ENCODE measurements at regions not wholly inside any gene's neighbourhood (a gene's known extent, or its start where the extent isn't known, plus 50 kb on each side); places are given as distances from the start of the nearest gene placed in this dataset.

GRCh38 chr3:14007006-14007405 lies 117.7 kb downstream of the CHCHD4 start:
- POLR2A ChIA-PET: no interaction called here
- H4K20me1 ChIP-seq (replicated peaks; ENCODE audit: control insufficient read depth, extremely low read depth, insufficient read depth, low read length): no peaks in the 10 kb centered on the region
- no peaks in the 10 kb centered on the region for H3K9me1 ChIP-seq (replicated peaks; ENCODE audit: control insufficient read depth, extremely low read depth, insufficient read depth, low read length)
- DNase-seq (ENCODE audit: low read depth, low spot score) (no peak), FAIRE-seq (no peak)
- H3K79me2 ChIP-seq (ENCODE audit: control insufficient read depth, insufficient read depth, low read length): no peaks in the 10 kb centered on the region
- TF ChIP-seq CTCF (IDR thresholded peaks at IDR 0.05; ENCODE audit: extremely low read depth in 1 of 2, insufficient read depth in 1 of 2, low read depth in 1 of 2, low read length in 2 of 2) (no peak), JUN (IDR thresholded peaks at IDR 0.05; ENCODE audit: borderline replicate concordance, insufficient read depth, insufficient read length, low read depth) (no peak), EZH2 (IDR thresholded peaks at IDR 0.05; ENCODE audit: borderline replicate concordance, low read depth, low read length, severe bottlenecking) (no peak), POLR2A (IDR thresholded peaks at IDR 0.05; ENCODE audit: low read depth, low read length) (no peak), POLR2AphosphoS5 (IDR thresholded peaks at IDR 0.05; ENCODE audit: insufficient read depth, low read depth, low read length) (no peak)
- TF ChIP-seq, protein P1, sequence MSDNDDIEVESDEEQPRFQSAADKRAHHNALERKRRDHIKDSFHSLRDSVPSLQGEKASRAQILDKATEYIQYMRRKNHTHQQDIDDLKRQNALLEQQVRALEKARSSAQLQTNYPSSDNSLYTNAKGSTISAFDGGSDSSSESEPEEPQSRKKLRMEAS (IDR thresholded peaks at IDR 0.05; ENCODE audit: insufficient read depth, insufficient read length): no peak
- no peak overlapping the region for H2AFZ ChIP-seq (ENCODE audit: low read depth, low read length)
- no peak overlapping the region for H3K9ac ChIP-seq (replicated peaks; ENCODE audit: extremely low read depth, insufficient read depth, low read length)
- H3K4me3 ChIP-seq (replicated peaks in 1 of 3; ENCODE audit: insufficient read depth in 1 of 3, low read depth in 1 of 3, low read length in 3 of 3): no peak overlapping the region
- no peak overlapping the region for H3K4me2 ChIP-seq (ENCODE audit: insufficient read depth, low read length)
- no peaks in the 10 kb centered on the region for H3K27me3 ChIP-seq (ENCODE audit: control insufficient read depth in 2 of 2, insufficient read depth in 2 of 2, low read length in 2 of 2)
- dilution Hi-C loops (cut with MboI; ENCODE audit: extremely low pct_ligation_motif_present, low sequenced_read_pairs) (no loop called here), intact Hi-C loops (cut with micrococcal nuclease) (no loop called here)
- CTCF ChIA-PET: no interaction called here
- no peaks in the 10 kb centered on the region for H3K9me3 ChIP-seq (replicated peaks; ENCODE audit: control insufficient read depth, insufficient read depth, low read length)
- no TSS peak for BruUV-seq (replicated peaks)
- H3K36me3 ChIP-seq (ENCODE audit: control insufficient read depth in 2 of 2, extremely low read depth in 1 of 2, insufficient read depth in 2 of 2, low read length in 2 of 2): no peaks in the 10 kb centered on the region
- no peak overlapping the region for H3K27ac ChIP-seq (ENCODE audit: insufficient read depth, low read depth, low read length)
- no peaks in the 10 kb centered on the region for H3K4me1 ChIP-seq (ENCODE audit: control insufficient read depth, extremely low read depth, insufficient read depth, low read length)

GRCh38 chr3:14001136-14001535 lies 121.3 kb upstream of the WNT7A start:
- TF ChIP-seq CTCF (IDR thresholded peaks at IDR 0.05; ENCODE audit: extremely low read depth in 1 of 2, insufficient read depth in 1 of 2, low read depth in 1 of 2, low read length in 2 of 2): no peak
- TF ChIP-seq EZH2 (IDR thresholded peaks at IDR 0.05; ENCODE audit: borderline replicate concordance, low read depth, low read length, severe bottlenecking): no peak
- no peak for TF ChIP-seq MYC (IDR thresholded peaks at IDR 0.05; ENCODE audit: low read depth, low read length)
- no peak for TF ChIP-seq JUN (IDR thresholded peaks at IDR 0.05; ENCODE audit: borderline replicate concordance, insufficient read depth, insufficient read length, low read depth)
- TF ChIP-seq GATA2 (IDR thresholded peaks at IDR 0.05; ENCODE audit: insufficient read depth, insufficient read length, low read depth, low read length): no peak
- TF ChIP-seq FOS (IDR thresholded peaks at IDR 0.05; ENCODE audit: borderline replicate concordance, insufficient read depth, low read length): no peak
- no peak for TF ChIP-seq POLR2A (IDR thresholded peaks at IDR 0.05; ENCODE audit: low read depth, low read length)
- no peak for TF ChIP-seq POLR2AphosphoS5 (IDR thresholded peaks at IDR 0.05; ENCODE audit: insufficient read depth, low read depth, low read length)
- TF ChIP-seq, protein P1 (IDR thresholded peaks at IDR 0.05; ENCODE audit: insufficient read depth, insufficient read length): no peak
- Histone ChIP-seq H3K79me2 (ENCODE audit: control insufficient read depth, insufficient read depth, low read length) (no peaks in the 10 kb centered on the region), H3K9me1 (replicated peaks; ENCODE audit: control insufficient read depth, extremely low read depth, insufficient read depth, low read length) (no peaks in the 10 kb centered on the region), H3K9ac (replicated peaks; ENCODE audit: extremely low read depth, insufficient read depth, low read length) (no peak overlapping the region), H3K4me2 (ENCODE audit: insufficient read depth, low read length) (no peak overlapping the region), H3K27ac (ENCODE audit: insufficient read depth, low read depth, low read length) (no peak overlapping the region), H2AFZ (ENCODE audit: low read depth, low read length) (no peak overlapping the region), H4K20me1 (replicated peaks; ENCODE audit: control insufficient read depth, extremely low read depth, insufficient read depth, low read length) (no peaks in the 10 kb centered on the region), H3K36me3 (ENCODE audit: control insufficient read depth in 2 of 2, extremely low read depth in 1 of 2, insufficient read depth in 2 of 2, low read length in 2 of 2) (no peaks in the 10 kb centered on the region), H3K4me1 (ENCODE audit: control insufficient read depth, extremely low read depth, insufficient read depth, low read length) (no peaks in the 10 kb centered on the region), H3K27me3 (ENCODE audit: control insufficient read depth in 2 of 2, insufficient read depth in 2 of 2, low read length in 2 of 2) (no peaks in the 10 kb centered on the region), H3K9me3 (replicated peaks; ENCODE audit: control insufficient read depth, insufficient read depth, low read length) (no peaks in the 10 kb centered on the region), H3K4me3 (replicated peaks in 1 of 3; ENCODE audit: insufficient read depth in 1 of 3, low read depth in 1 of 3, low read length in 3 of 3) (no peak overlapping the region)
- FAIRE-seq (no peak), DNase-seq (ENCODE audit: low read depth, low spot score) (no peak)
- CTCF ChIA-PET: no interaction called here
- POLR2A ChIA-PET: no interaction called here
- intact Hi-C loops (cut with micrococcal nuclease) (no loop called here), dilution Hi-C loops (cut with MboI; ENCODE audit: extremely low pct_ligation_motif_present, low sequenced_read_pairs) (no loop called here)
- no TSS peak for BruUV-seq (replicated peaks)

All from endothelial cell of umbilical vein (primary cell).